B cell (primary cell): ENCODE measurements at regions not wholly inside any gene's neighbourhood (a gene's known extent, or its start where the extent isn't known, plus 50 kb on each side); places are given as distances from the start of the nearest gene placed in this dataset.

Source experiments
- ATAC-seq: fragments of 200-7000 bp; cut with Tn5 transposase; one replicate; pipeline ENCODE4 v1.10.0; 2021; ENCODE audit warnings: low read depth, mild to moderate bottlenecking, moderate number of reproducible peaks, moderate library complexity
- CTCF ChIA-PET: fragments of 350-600 bp; sonication (Branson Sonifier 250); formaldehyde crosslinking; loops from one replicate; lab custom pipeline; 2021; ENCODE audit warnings: antibody characterized with exemption, inconsistent platforms; lab: Charles Lee
- POLR2A ChIA-PET: fragments of 350-600 bp; sonication (Branson Sonifier 250); formaldehyde crosslinking; loops from one replicate; lab custom pipeline; 2021; ENCODE audit warnings: antibody characterized with exemption; lab: Charles Lee
- DNase-seq: peaks from one replicate; pipeline ENCODE4 v3.0.0; 2013
- H2AFZ ChIP-seq: 2 replicates; pipeline ENCODE4 v1.6.1; 2012; ENCODE audit warnings: mild to moderate bottlenecking, low read depth, low read length; ENCODE audit not compliant: insufficient read depth, poor library complexity, severe bottlenecking
- H3K27ac ChIP-seq, 2 donors: 1 replicate in 1 of 2; 2 replicates in 1 of 2; pipeline ENCODE4 v1.5.1; 2012 to 2013; ENCODE audit warnings: low read length in 2 of 2, mild to moderate bottlenecking in 2 of 2, moderate library complexity in 1 of 2
- H3K27me3 ChIP-seq, 4 experiments: fragments of 200-600 bp in 1 of 4; sonication (generic) in 1 of 4; replicated peaks in 1 of 4; 1 replicate in 2 of 4; 2 replicates in 2 of 4; pipeline versions ENCODE4 v1.6.1 to v1.7.0; 2013 to 2016; ENCODE audit warnings: low read length in 3 of 4, mild to moderate bottlenecking in 2 of 4, mixed read lengths in 1 of 4, moderate library complexity in 1 of 4; ENCODE audit not compliant: insufficient read depth in 4 of 4, control insufficient read depth in 3 of 4; ENCODE audit errors: control extremely low read depth in 1 of 4
- H3K36me3 ChIP-seq, 2 experiments: replicated peaks in 1 of 2; 1 replicate in 1 of 2; 2 replicates in 1 of 2; pipeline versions ENCODE4 v1.6.1 to v1.7.1; 2013; ENCODE audit warnings: low read length in 1 of 2; ENCODE audit not compliant: insufficient read depth in 2 of 2, control insufficient read depth in 1 of 2; ENCODE audit errors: control extremely low read depth in 1 of 2, extremely low read depth in 1 of 2
- H3K4me1 ChIP-seq, 2 donors: fragments of 200-600 bp in 1 of 2; sonication (generic) in 1 of 2; 1 replicate in 1 of 2; 2 replicates in 1 of 2; pipeline versions ENCODE4 v1.5.1 to v1.6.1; 2013 to 2017; ENCODE audit warnings: low read length in 2 of 2; ENCODE audit not compliant: control insufficient read depth in 2 of 2, insufficient read depth in 2 of 2
- H3K4me2 ChIP-seq: replicated peaks from 2 replicates; pipeline ENCODE3; 2012; ENCODE audit warnings: mild to moderate bottlenecking, low read depth, low read length; ENCODE audit not compliant: poor library complexity, severe bottlenecking
- H3K4me3 ChIP-seq, 5 experiments: fragments of 200-600 bp in 1 of 5; sonication (generic) in 1 of 5; 1 replicate in 3 of 5; 2 replicates in 2 of 5; pipeline versions ENCODE4 v1.5.1 to v1.7.0; 2011 to 2016; ENCODE audit warnings: low read length in 4 of 5, mild to moderate bottlenecking in 4 of 5, low read depth in 2 of 5, control low read depth in 1 of 5, moderate library complexity in 1 of 5; ENCODE audit not compliant: insufficient read depth in 1 of 5; ENCODE audit errors: control extremely low read depth in 1 of 5, extremely low read depth in 1 of 5
- H3K79me2 ChIP-seq: fragments of 200-600 bp; sonication (generic); one replicate; pipeline ENCODE4 v1.6.0; 2016; ENCODE audit warnings: low read length; ENCODE audit not compliant: control insufficient read depth, insufficient read depth
- H3K9ac ChIP-seq: fragments of 200-600 bp; sonication (generic); 2 replicates; pipeline ENCODE4 v1.6.1; 2017; ENCODE audit warnings: mild to moderate bottlenecking, low read length, moderate library complexity
- H3K9me3 ChIP-seq, 3 donors: one replicate each; pipeline versions ENCODE4 v1.6.1 to v1.7.1; 2013; ENCODE audit warnings: low read length in 2 of 3; ENCODE audit not compliant: control insufficient read depth in 2 of 3, insufficient read depth in 1 of 3; ENCODE audit errors: control extremely low read depth in 1 of 3
- H4K20me1 ChIP-seq: 2 replicates; pipeline ENCODE4 v1.6.0; 2012; ENCODE audit warnings: mild to moderate bottlenecking, low read length; ENCODE audit not compliant: insufficient read depth, control insufficient read depth, poor library complexity, severe bottlenecking
- H3K27ac Mint-ChIP-seq: one replicate; pipeline ENCODE4 v1.8.0; 2021; ENCODE audit warnings: mixed read lengths
- H3K27me3 Mint-ChIP-seq: one replicate; pipeline ENCODE4 v1.8.0; 2021; ENCODE audit warnings: mixed read lengths
- H3K4me1 Mint-ChIP-seq: one replicate; pipeline ENCODE4 v1.8.0; 2021; ENCODE audit warnings: mixed read lengths
- H3K4me3 Mint-ChIP-seq: one replicate; pipeline ENCODE4 v1.8.0; 2021; ENCODE audit warnings: mixed read lengths
- H3K9me3 Mint-ChIP-seq: one replicate; pipeline ENCODE4 v1.8.0; 2022; ENCODE audit warnings: mixed read lengths; ENCODE audit not compliant: insufficient read depth
- CTCF ChIP-seq: fragments of 200-600 bp; IDR thresholded peaks from one replicate; pipeline ENCODE4 v1.8.0; 2022; ENCODE audit warnings: antibody characterized with exemption, mild to moderate bottlenecking
- EZH2 ChIP-seq: IDR thresholded peaks from 2 replicates; pipeline ENCODE4 v1.6.1; 2012; ENCODE audit warnings: borderline replicate concordance, low read depth, mild to moderate bottlenecking, moderate library complexity, low read length; ENCODE audit not compliant: insufficient read depth, poor library complexity, severe bottlenecking
- WGBS: methylation state at CpG from one replicate; pipeline ENCODE4 v1.1.5; 2013; ENCODE audit warnings: missing lambda C conversion rate; ENCODE audit not compliant: insufficient coverage; 5-methylcytosine and 5-hydroxymethylcytosine counted together
- intact Hi-C: fragments of 100-400 bp; cut with micrococcal nuclease; formaldehyde crosslinking; loops from one replicate; pipeline ENCODE4 v1.10.0; 2022

GRCh38 chr2:219778189-219778588, 150.8 kb downstream of the SLC4A3 start:
- no peak overlapping the region for H3K27ac Mint-ChIP-seq
- Histone ChIP-seq H3K27me3 (no peaks in the 10 kb centered on the region), H3K4me2 (no peak overlapping the region), H3K79me2 (no peaks in the 10 kb centered on the region), H3K4me1 (no peaks in the 10 kb centered on the region), H3K9me3 (no peaks in the 10 kb centered on the region), H4K20me1 (no peaks in the 10 kb centered on the region), H3K4me3 (no peak overlapping the region), H2AFZ (no peak overlapping the region), H3K27ac (no peak overlapping the region), H3K36me3 (no peaks in the 10 kb centered on the region), H3K9ac (no peak overlapping the region)
- WGBS, result no CpG with 5 or more reads among the region's 2 CpGs
- no peaks in the 10 kb centered on the region for H3K9me3 Mint-ChIP-seq
- ChIA-PET POLR2A (no interaction called here), CTCF (no interaction called here)
- ATAC-seq (no peak), DNase-seq (no peak)
- H3K4me3 Mint-ChIP-seq, result no peak overlapping the region
- peaks cover 2% of the 10 kb centered on the region for H3K27me3 Mint-ChIP-seq
- intact Hi-C loops, result no loop called here
- H3K4me1 Mint-ChIP-seq, result no peaks in the 10 kb centered on the region
- no peak for TF ChIP-seq EZH2
- no peak for TF ChIP-seq CTCF

GRCh38 chr2:219782737-219783348, 155.4 kb downstream of the SLC4A3 start:
- H3K27me3 Mint-ChIP-seq, result no peaks in the 10 kb centered on the region
- Histone ChIP-seq H3K4me2 (no peak overlapping the region), H3K9ac (no peak overlapping the region), H3K27me3 (no peaks in the 10 kb centered on the region), H2AFZ (no peak overlapping the region), H3K9me3 (no peaks in the 10 kb centered on the region), H3K4me3 (no peak overlapping the region), H3K36me3 (no peaks in the 10 kb centered on the region), H3K79me2 (no peaks in the 10 kb centered on the region), H3K27ac (no peak overlapping the region), H3K4me1 (no peaks in the 10 kb centered on the region), H4K20me1 (no peaks in the 10 kb centered on the region)
- DNase-seq, result no peak
- H3K4me3 Mint-ChIP-seq, result no peak overlapping the region
- WGBS, result 94% methylated on average over 5 of the region's 7 CpGs
- H3K27ac Mint-ChIP-seq, result no peak overlapping the region
- H3K9me3 Mint-ChIP-seq, result no peaks in the 10 kb centered on the region
- H3K4me1 Mint-ChIP-seq, result no peaks in the 10 kb centered on the region
- ATAC-seq, result no peak
- ChIA-PET POLR2A (no interaction called here), CTCF (no interaction called here)
- TF ChIP-seq EZH2 (no peak), CTCF (no peak)
- intact Hi-C loops, result no loop called here
